ENCODE measurements at regions not wholly inside any gene's neighbourhood (a gene's known extent, or its start where the extent isn't known, plus 50 kb on each side); places are given as distances from the start of the nearest gene placed in this dataset.

GRCh38 chr12:131441060-131441396 is 269.9 kb upstream of the SFSWAP start:
- Histone ChIP-seq H3K4me1 (ENCODE audit: control insufficient read depth, insufficient read depth, low read length) (no peaks in the 10 kb centered on the region), H2AK5ac (ENCODE audit: low read depth, low read length) (no peak overlapping the region), H3K27ac (ENCODE audit: insufficient read depth, low read length) (no peak overlapping the region), H3K4me3 (ENCODE audit: insufficient read depth, low read depth, low read length) (no peak overlapping the region), H3K14ac (replicated peaks; ENCODE audit: low read depth, low read length) (no peak overlapping the region), H2AFZ (replicated peaks; ENCODE audit: low read length, poor library complexity) (no peak overlapping the region), H2BK15ac (ENCODE audit: low read depth, low read length) (no peak overlapping the region), H2BK20ac (ENCODE audit: low read depth, low read length) (no peak overlapping the region), H3K79me1 (ENCODE audit: low read depth in 1 of 2, low read length in 2 of 2) (no peaks in the 10 kb centered on the region), H4K8ac (ENCODE audit: low read depth in 2 of 2, low read length in 2 of 2) (no peak overlapping the region), H3K9me1 (ENCODE audit: insufficient read depth, low read length) (no peaks in the 10 kb centered on the region), H2BK5ac (ENCODE audit: low read depth, low read length, poor library complexity, severe bottlenecking) (no peak overlapping the region), H3K56ac (ENCODE audit: extremely low read depth, insufficient read depth, low read length) (no peak overlapping the region), H3K27me3 (ENCODE audit: control insufficient read depth, insufficient read depth, low read length) (no peaks in the 10 kb centered on the region), H4K20me1 (ENCODE audit: insufficient read depth, low read length) (no peaks in the 10 kb centered on the region), H4K91ac (ENCODE audit: insufficient read depth, low read depth, low read length) (no peak overlapping the region), H4K5ac (ENCODE audit: low read depth, low read length) (no peak overlapping the region), H2AK9ac (replicated peaks; ENCODE audit: low read depth, low read length, poor library complexity) (no peak overlapping the region), H3K23ac (ENCODE audit: low read depth, low read length) (no peak overlapping the region), H3K18ac (ENCODE audit: low read depth, low read length) (no peak overlapping the region), H2BK120ac (ENCODE audit: low read depth, low read length) (no peak overlapping the region), H3K4ac (ENCODE audit: low read depth, low read length) (no peak overlapping the region), H3K4me2 (ENCODE audit: low read depth, low read length) (no peak overlapping the region), H3K36me3 (ENCODE audit: control insufficient read depth, insufficient read depth, low read length) (no peaks in the 10 kb centered on the region), H3K9me3 (ENCODE audit: control insufficient read depth, insufficient read depth, low read length) (peaks cover 28% of the 10 kb centered on the region), H3K9ac (ENCODE audit: low read depth, low read length) (no peak overlapping the region)
- BruUV-seq (replicated peaks) = no TSS peak
- in situ Hi-C loops (cut with MboI; ENCODE audit: low sequenced_read_pairs) = no loop called here
- TF ChIP-seq POLR2A (IDR thresholded peaks at IDR 0.05; ENCODE audit: low read depth, low read length) (no peak), SMC3 (IDR thresholded peaks at IDR 0.05; ENCODE audit: low read depth, low read length) (no peak)
- ChIA-PET POLR2A (ENCODE audit: unreplicated experiment) (no interaction called here), CTCF (no interaction called here)
- ATAC-seq (ENCODE audit: low read depth) (no peak), DNase-seq (no peak)
- WGBS, 2 experiments (ENCODE audit: extremely low coverage in 2 of 2, insufficient read length in 1 of 2) = 50% methylated on average over 1 of the region's 6 CpGs; no CpG with 5 or more reads in 1 of the 2 experiments
- intact Hi-C loops (cut with micrococcal nuclease) = no loop called here
- dilution Hi-C loops (cut with HindIII; ENCODE audit: low sequenced_read_pairs, unreplicated experiment) = no loop called here

All from IMR-90 (cell line).